Trophoblast cell (in vitro differentiated cells and primary cell): ENCODE measurements at regions not wholly inside any gene's neighbourhood (a gene's known extent, or its start where the extent isn't known, plus 50 kb on each side); places are given as distances from the start of the nearest gene placed in this dataset.

Experiments
- DNase-seq, 2 donors: peaks; one replicate each; pipeline ENCODE4 v3.0.0-alpha.2; 2016
- H2AFZ ChIP-seq: 2 replicates; pipeline ENCODE4 v1.6.1; 2013; ENCODE audit warnings: low read length, moderate library complexity, mild to moderate bottlenecking; ENCODE audit not compliant: insufficient read depth, poor library complexity
- H2AK5ac ChIP-seq: 2 replicates; pipeline ENCODE4 v1.6.1; 2013; ENCODE audit warnings: mild to moderate bottlenecking, low read length
- H2BK120ac ChIP-seq: 2 replicates; pipeline ENCODE4 v1.6.1; 2013; ENCODE audit warnings: low read length, mild to moderate bottlenecking, moderate library complexity; ENCODE audit not compliant: insufficient read depth, poor library complexity
- H2BK12ac ChIP-seq: 2 replicates; pipeline ENCODE4 v1.6.1; 2013; ENCODE audit warnings: mild to moderate bottlenecking, low read length, moderate library complexity
- H2BK5ac ChIP-seq: 2 replicates; pipeline ENCODE4 v1.6.1; 2013; ENCODE audit warnings: low read length, low read depth, moderate library complexity, mild to moderate bottlenecking; ENCODE audit not compliant: poor library complexity
- H3K14ac ChIP-seq: 2 replicates; pipeline ENCODE4 v1.6.1; 2013; ENCODE audit warnings: mild to moderate bottlenecking, low read length
- H3K18ac ChIP-seq: 2 replicates; pipeline ENCODE4 v1.6.1; 2013; ENCODE audit warnings: mild to moderate bottlenecking, low read length
- H3K23ac ChIP-seq: 2 replicates; pipeline ENCODE4 v1.6.1; 2013; ENCODE audit warnings: low read length
- H3K27ac ChIP-seq: 2 replicates; pipeline ENCODE4 v1.5.1; 2013; ENCODE audit warnings: low read depth, mild to moderate bottlenecking, inconsistent platforms, low read length, moderate library complexity
- H3K27me3 ChIP-seq: 2 replicates; pipeline ENCODE4 v1.6.1; 2013; ENCODE audit warnings: inconsistent platforms, mild to moderate bottlenecking, low read length, moderate library complexity; ENCODE audit not compliant: insufficient read depth
- H3K36me3 ChIP-seq, 2 experiments: 1 replicate in 1 of 2; 2 replicates in 1 of 2; pipeline ENCODE4 v1.6.1; 2013; ENCODE audit warnings: low read length in 2 of 2, mild to moderate bottlenecking in 2 of 2, moderate library complexity in 1 of 2; ENCODE audit not compliant: insufficient read depth in 2 of 2, control insufficient read depth in 1 of 2
- H3K4ac ChIP-seq: 2 replicates; pipeline ENCODE4 v1.6.1; 2013; ENCODE audit warnings: low read depth, mild to moderate bottlenecking, low read length, moderate library complexity
- H3K4me1 ChIP-seq, 2 experiments: 1 replicate in 1 of 2; 2 replicates in 1 of 2; pipeline ENCODE4 v1.6.1; 2013; ENCODE audit warnings: low read length in 2 of 2, mild to moderate bottlenecking in 2 of 2, moderate library complexity in 1 of 2; ENCODE audit not compliant: insufficient read depth in 2 of 2, control insufficient read depth in 1 of 2
- H3K4me2 ChIP-seq: 2 replicates; pipeline ENCODE4 v1.6.1; 2013; ENCODE audit warnings: inconsistent platforms, mild to moderate bottlenecking, low read length, moderate library complexity
- H3K4me3 ChIP-seq: 2 replicates; pipeline ENCODE4 v1.5.1; 2013; ENCODE audit warnings: mild to moderate bottlenecking, low read depth, low read length, inconsistent platforms
- H3K79me1 ChIP-seq: one replicate; pipeline ENCODE4 v1.6.1; 2013; ENCODE audit warnings: low read length
- H3K79me2 ChIP-seq: 2 replicates; pipeline ENCODE4 v1.6.1; 2013; ENCODE audit warnings: low read length, mild to moderate bottlenecking; ENCODE audit not compliant: control insufficient read depth, insufficient read depth, poor library complexity
- H3K9ac ChIP-seq: 2 replicates; pipeline ENCODE4 v1.6.1; 2013; ENCODE audit warnings: mild to moderate bottlenecking, low read length
- H3K9me3 ChIP-seq: 2 replicates; pipeline ENCODE4 v1.6.1; 2013; ENCODE audit warnings: low read depth, mild to moderate bottlenecking, control low read depth, inconsistent platforms, low read length; ENCODE audit not compliant: insufficient read depth
- H4K12ac ChIP-seq: 2 replicates; pipeline ENCODE4 v1.6.1; 2013; ENCODE audit warnings: low read depth, mild to moderate bottlenecking, low read length, moderate library complexity
- H4K8ac ChIP-seq: 2 replicates; pipeline ENCODE4 v1.6.1; 2013; ENCODE audit warnings: low read depth, mild to moderate bottlenecking, low read length, moderate library complexity
- H4K91ac ChIP-seq: one replicate; pipeline ENCODE4 v1.6.1; 2013; ENCODE audit warnings: low read depth, mild to moderate bottlenecking, low read length, moderate library complexity
- WGBS: extraction: QIAGEN DNeasy Blood & Tissue Kit; methylation state at CpG from one replicate; pipeline ENCODE4 v1.1.7; 2013; ENCODE audit warnings: missing lambda C conversion rate; ENCODE audit not compliant: insufficient read length, insufficient coverage; ENCODE audit errors: extremely low coverage; 5-methylcytosine and 5-hydroxymethylcytosine counted together

- no peak overlapping the region for H2BK120ac ChIP-seq
- H2AK5ac ChIP-seq = no peak overlapping the region
- H3K27me3 ChIP-seq = no peaks in the 10 kb centered on the region
- peaks cover 3% of the 10 kb centered on the region for H3K9me3 ChIP-seq
- H4K12ac ChIP-seq = no peak overlapping the region
- H4K91ac ChIP-seq = no peak overlapping the region
- no peak overlapping the region for H3K18ac ChIP-seq
- H4K8ac ChIP-seq = no peak overlapping the region
- no peak overlapping the region for H3K4me2 ChIP-seq
- no peak overlapping the region for H2BK5ac ChIP-seq
- H3K4me1 ChIP-seq = peaks cover 0 to 3% of the 10 kb centered on the region in 2 experiments
- no CpG with 5 or more reads among the region's 8 CpGs for WGBS
- no peak for DNase-seq
- H3K23ac ChIP-seq = no peak overlapping the region
- no peak overlapping the region for H3K4me3 ChIP-seq
- no peak overlapping the region for H2AFZ ChIP-seq
- no peak overlapping the region for H2BK12ac ChIP-seq
- H3K36me3 ChIP-seq = no peaks in the 10 kb centered on the region
- H3K79me2 ChIP-seq = no peaks in the 10 kb centered on the region
- H3K79me1 ChIP-seq = no peaks in the 10 kb centered on the region
- H3K4ac ChIP-seq = no peak overlapping the region
- no peak overlapping the region for H3K9ac ChIP-seq
- no peak overlapping the region for H3K14ac ChIP-seq
- no peak overlapping the region for H3K27ac ChIP-seq
Observed at GRCh38 chr12:107385509-107385908, 292.2 kb upstream of the CRY1 start.

GRCh38 chr12:107386569-107386968 lies 293.2 kb upstream of the CRY1 start:
- WGBS = no CpG with 5 or more reads among the region's 4 CpGs
- H2BK5ac ChIP-seq = no peak overlapping the region
- H4K12ac ChIP-seq = no peak overlapping the region

GRCh38 chr12:107388263-107388662 lies 294.9 kb upstream of the CRY1 start:
- Histone ChIP-seq H3K18ac (no peak overlapping the region), H4K8ac (no peak overlapping the region), H3K27me3 (no peaks in the 10 kb centered on the region), H4K91ac (no peak overlapping the region), H2BK120ac (no peak overlapping the region), H3K9ac (no peak overlapping the region), H3K9me3 (peaks cover 3% of the 10 kb centered on the region), H3K14ac (no peak overlapping the region), H3K27ac (no peak overlapping the region), H2AK5ac (no peak overlapping the region), H3K4ac (no peak overlapping the region), H3K36me3 (no peaks in the 10 kb centered on the region), H3K4me2 (no peak overlapping the region), H4K12ac (no peak overlapping the region), H3K79me2 (no peaks in the 10 kb centered on the region), H3K79me1 (no peaks in the 10 kb centered on the region), H3K23ac (no peak overlapping the region), H3K4me1 (peaks cover 0 to 3% of the 10 kb centered on the region in 2 experiments), H2AFZ (no peak overlapping the region), H2BK5ac (no peak overlapping the region), H2BK12ac (no peak overlapping the region), H3K4me3 (no peak overlapping the region)
- WGBS = no CpG with 5 or more reads among the region's 1 CpG
- no peak for DNase-seq

More at GRCh38 chr12:107386569-107386968, 293.2 kb upstream of the CRY1 start:
- Histone ChIP-seq H3K4me1 (peaks cover 0 to 3% of the 10 kb centered on the region in 2 experiments), H3K9me3 (peaks cover 3% of the 10 kb centered on the region), H2AK5ac (no peak overlapping the region), H2BK120ac (no peak overlapping the region), H3K23ac (no peak overlapping the region), H2BK12ac (no peak overlapping the region), H3K79me2 (no peaks in the 10 kb centered on the region), H3K27me3 (no peaks in the 10 kb centered on the region), H3K4me3 (no peak overlapping the region), H3K27ac (no peak overlapping the region), H3K9ac (no peak overlapping the region), H3K4ac (no peak overlapping the region), H2AFZ (no peak overlapping the region), H3K14ac (no peak overlapping the region), H3K79me1 (no peaks in the 10 kb centered on the region), H4K91ac (no peak overlapping the region), H3K4me2 (no peak overlapping the region), H3K36me3 (no peaks in the 10 kb centered on the region), H3K18ac (no peak overlapping the region), H4K8ac (no peak overlapping the region)
- DNase-seq = no peak

GRCh38 chr12:107390414-107390813 lies 295.2 kb upstream of the PWP1 start:
- Histone ChIP-seq H3K4ac (no peak overlapping the region), H3K9me3 (peaks cover 2% of the 10 kb centered on the region), H2BK12ac (no peak overlapping the region), H2BK5ac (no peak overlapping the region), H3K4me1 (peaks cover 0 to 3% of the 10 kb centered on the region in 2 experiments), H2BK120ac (no peak overlapping the region), H3K23ac (no peak overlapping the region), H3K36me3 (no peaks in the 10 kb centered on the region), H3K79me2 (no peaks in the 10 kb centered on the region), H3K27ac (no peak overlapping the region), H3K79me1 (no peaks in the 10 kb centered on the region), H2AFZ (no peak overlapping the region), H3K27me3 (no peaks in the 10 kb centered on the region), H3K9ac (no peak overlapping the region), H3K4me2 (no peak overlapping the region), H4K91ac (no peak overlapping the region), H2AK5ac (no peak overlapping the region), H3K14ac (no peak overlapping the region), H4K12ac (no peak overlapping the region), H4K8ac (no peak overlapping the region), H3K4me3 (no peak overlapping the region), H3K18ac (no peak overlapping the region)
- WGBS = no CpG with 5 or more reads among the region's 2 CpGs
- DNase-seq = no peak
